H1 (cell line): ENCODE measurements at regions not wholly inside any gene's neighbourhood (a gene's known extent, or its start where the extent isn't known, plus 50 kb on each side); places are given as distances from the start of the nearest gene placed in this dataset.
A peak's percentile ranks its signal among the peaks of the same experiment; 100 is the strongest.

Source experiments
- CTCF ChIA-PET: fragments of 300-600 bp; sonication (Branson Sonifier 250); formaldehyde crosslinking; loops from one replicate; lab custom pipeline; 2021; ENCODE audit not compliant: partially characterized antibody; lab: Charles Lee
- POLR2A ChIA-PET: fragments of 300-600 bp; sonication (Branson Sonifier 250); formaldehyde crosslinking; loops from one replicate; lab custom pipeline; 2021; ENCODE audit warnings: inconsistent platforms; ENCODE audit not compliant: partially characterized antibody; lab: Charles Lee
- DNase-seq, 2 experiments: peaks; one replicate each; pipeline versions ENCODE4 v3.0.0 to v3.0.0-alpha.2; 2010 to 2022; ENCODE audit warnings: low spot score in 2 of 2, low read depth in 1 of 2, mixed read lengths in 1 of 2
- FAIRE-seq: peaks from 2 replicates; lab custom pipeline; 2011; peaks lifted over from hg19 to GRCh38; lab: Jason Lieb, UNC
- H2AFZ ChIP-seq: 2 replicates; pipeline ENCODE4 v1.8.1; 2012; ENCODE audit warnings: low read length, inconsistent platforms
- H2AK5ac ChIP-seq: 2 replicates; pipeline ENCODE4 v1.6.1; 2013; ENCODE audit warnings: low read depth, low read length
- H2BK120ac ChIP-seq: replicated peaks from 2 replicates; pipeline ENCODE3; 2013; ENCODE audit warnings: low read depth, low read length, inconsistent platforms
- H2BK12ac ChIP-seq: 2 replicates; pipeline ENCODE4 v1.6.1; 2013; ENCODE audit warnings: low read depth, low read length
- H2BK15ac ChIP-seq: 2 replicates; pipeline ENCODE4 v1.6.1; 2013; ENCODE audit warnings: low read length
- H2BK20ac ChIP-seq: 2 replicates; pipeline ENCODE4 v1.6.1; 2013; ENCODE audit warnings: low read length
- H2BK5ac ChIP-seq: 2 replicates; pipeline ENCODE4 v1.6.1; 2013; ENCODE audit warnings: low read depth, low read length
- H3K14ac ChIP-seq: 2 replicates; pipeline ENCODE4 v1.6.1; 2013; ENCODE audit warnings: inconsistent platforms; ENCODE audit not compliant: insufficient read length
- H3K18ac ChIP-seq: 2 replicates; pipeline ENCODE4 v1.6.1; 2013; ENCODE audit warnings: low read length; ENCODE audit errors: extremely low read depth
- H3K23ac ChIP-seq: 2 replicates; pipeline ENCODE4 v1.6.1; 2013; ENCODE audit warnings: inconsistent platforms; ENCODE audit not compliant: insufficient read length
- H3K23me2 ChIP-seq: 2 replicates; pipeline ENCODE4 v1.6.1; 2013; ENCODE audit warnings: low read depth, low read length
- H3K27ac ChIP-seq: 2 replicates; pipeline ENCODE4 v1.6.1; 2011; ENCODE audit warnings: low read depth, low read length, inconsistent platforms
- H3K27me3 ChIP-seq, 4 experiments: replicated peaks in 1 of 4; 1 replicate in 1 of 4; 2 replicates in 3 of 4; pipeline versions ENCODE4 v1.6.1 to v1.8.1; 2011 to 2013; ENCODE audit warnings: low read length in 3 of 4, mild to moderate bottlenecking in 3 of 4, inconsistent platforms in 2 of 4, mixed read lengths in 2 of 4, moderate library complexity in 1 of 4; ENCODE audit not compliant: control insufficient read depth in 3 of 4, insufficient read depth in 3 of 4; ENCODE audit errors: extremely low read depth in 1 of 4
- H3K36me3 ChIP-seq, 4 experiments: 2 replicates each; pipeline versions ENCODE4 v1.6.1 to v1.8.1; 2011 to 2013; ENCODE audit warnings: mild to moderate bottlenecking in 4 of 4, low read length in 3 of 4, moderate library complexity in 2 of 4, control low read depth in 1 of 4, inconsistent platforms in 1 of 4; ENCODE audit not compliant: insufficient read depth in 4 of 4, control insufficient read depth in 2 of 4
- H3K4ac ChIP-seq: replicated peaks from 2 replicates; pipeline ENCODE3; 2013; ENCODE audit warnings: low read length, low read depth, mixed read lengths, inconsistent platforms; ENCODE audit not compliant: insufficient read length
- H3K4me1 ChIP-seq, 4 experiments: replicated peaks in 1 of 4; 1 replicate in 1 of 4; 2 replicates in 3 of 4; pipeline versions ENCODE4 v1.6.1 to v1.8.1; 2011 to 2013; ENCODE audit warnings: low read length in 3 of 4, inconsistent platforms in 2 of 4, mixed read lengths in 1 of 4; ENCODE audit not compliant: insufficient read depth in 4 of 4, control insufficient read depth in 3 of 4
- H3K4me2 ChIP-seq, 2 experiments: 2 replicates each; pipeline versions ENCODE4 v1.6.1 to v1.8.1; 2011 to 2013; ENCODE audit warnings: low read depth in 2 of 2, low read length in 2 of 2, control low read depth in 1 of 2, inconsistent platforms in 1 of 2, mild to moderate bottlenecking in 1 of 2; ENCODE audit not compliant: insufficient read depth in 1 of 2
- H3K4me3 ChIP-seq, 4 experiments: fragments of 200-600, 300-600 bp in 1 of 4; sonication (generic), shearing (Covaris generic), sonication (Bioruptor Twin) in 1 of 4; 2 replicates each; pipeline versions ENCODE4 v1.5.1 to v1.8.1; 2011 to 2016; ENCODE audit warnings: low read length in 4 of 4, low read depth in 3 of 4, control low read depth in 2 of 4, inconsistent platforms in 2 of 4, mild to moderate bottlenecking in 2 of 4, mixed read lengths in 1 of 4, moderate library complexity in 1 of 4; ENCODE audit not compliant: insufficient read depth in 2 of 4; ENCODE audit errors: extremely low read depth in 1 of 4
- H3K56ac ChIP-seq: replicated peaks from 2 replicates; pipeline ENCODE3; 2013; ENCODE audit warnings: low read depth, mild to moderate bottlenecking, mixed read lengths, low read length, inconsistent platforms; ENCODE audit not compliant: insufficient read length
- H3K79me1 ChIP-seq: 2 replicates; pipeline ENCODE4 v1.6.1; 2013; ENCODE audit warnings: low read depth, low read length, control low read depth
- H3K79me2 ChIP-seq, 2 experiments: 2 replicates each; pipeline versions ENCODE4 v1.6.1 to v1.8.1; 2012 to 2013; ENCODE audit warnings: low read length in 2 of 2, mild to moderate bottlenecking in 2 of 2, inconsistent platforms in 1 of 2; ENCODE audit not compliant: insufficient read depth in 2 of 2, control insufficient read depth in 1 of 2
- H3K9ac ChIP-seq, 4 experiments: replicated peaks in 1 of 4; 1 replicate in 1 of 4; 2 replicates in 3 of 4; pipeline versions ENCODE4 v1.6.1 to v1.8.1; 2011 to 2013; ENCODE audit warnings: low read depth in 3 of 4, low read length in 3 of 4, control low read depth in 2 of 4, mild to moderate bottlenecking in 2 of 4, moderate library complexity in 2 of 4, inconsistent platforms in 1 of 4; ENCODE audit errors: extremely low read depth in 1 of 4
- H3K9me3 ChIP-seq, 2 experiments: 2 replicates each; pipeline versions ENCODE4 v1.6.1 to v1.8.1; 2012 to 2013; ENCODE audit warnings: mild to moderate bottlenecking in 2 of 2, moderate library complexity in 2 of 2, control low read depth in 1 of 2, inconsistent platforms in 1 of 2, low read depth in 1 of 2, low read length in 1 of 2, mixed read lengths in 1 of 2; ENCODE audit not compliant: insufficient read depth in 2 of 2
- H4K20me1 ChIP-seq, 2 experiments: replicated peaks in 1 of 2; 2 replicates each; pipeline versions ENCODE3 to v1.8.1; 2011 to 2013; ENCODE audit warnings: inconsistent platforms in 2 of 2, low read length in 2 of 2, mild to moderate bottlenecking in 1 of 2; ENCODE audit not compliant: insufficient read depth in 2 of 2, control insufficient read depth in 1 of 2
- H4K5ac ChIP-seq: 2 replicates; pipeline ENCODE4 v1.6.1; 2013; ENCODE audit warnings: low read length, low read depth, mixed read lengths, inconsistent platforms; ENCODE audit not compliant: insufficient read length
- H4K8ac ChIP-seq: 2 replicates; pipeline ENCODE4 v1.8.0; 2013; ENCODE audit warnings: mild to moderate bottlenecking, moderate library complexity, low read length, inconsistent platforms; ENCODE audit not compliant: insufficient read depth; ENCODE audit errors: extremely low read depth
- H4K91ac ChIP-seq: replicated peaks from 2 replicates; pipeline ENCODE3; 2013; ENCODE audit warnings: low read length, mixed read lengths, inconsistent platforms; ENCODE audit not compliant: insufficient read length
- BRCA1 ChIP-seq: IDR thresholded peaks from 2 replicates; pipeline ENCODE4 v1.6.1; 2012; ENCODE audit warnings: low read depth, low read length, improper control_type of control experiment
- NRF1 ChIP-seq: IDR thresholded peaks from 2 replicates; pipeline ENCODE4 v1.6.1; 2011; ENCODE audit warnings: mild to moderate bottlenecking, low read depth, low read length, improper control_type of control experiment
- RAD21 ChIP-seq, 2 experiments: IDR thresholded peaks in 1 of 2; conservative IDR thresholded peaks in 1 of 2; 2 replicates each; pipeline ENCODE4 v1.6.1; 2011; ENCODE audit warnings: low read depth in 2 of 2, low read length in 2 of 2, improper control_type of control experiment in 1 of 2, inconsistent platforms in 1 of 2, mild to moderate bottlenecking in 1 of 2, moderate library complexity in 1 of 2
- TBP ChIP-seq: IDR thresholded peaks from 2 replicates; pipeline ENCODE4 v1.6.1; 2011; ENCODE audit warnings: low read depth, low read length, improper control_type of control experiment
- WGBS, 2 experiments: shearing (Covaris generic) in 1 of 2; methylation state at CpG; one replicate each; pipeline versions ENCODE4 v1.1.6 to v1.1.7; 2013 to 2015; ENCODE audit warnings: low lambda C conversion rate in 2 of 2, mixed read lengths in 2 of 2, inconsistent platforms in 1 of 2, low coverage in 1 of 2, missing lambda C conversion rate in 1 of 2; ENCODE audit not compliant: insufficient replicate concordance in 2 of 2, insufficient coverage in 1 of 2, insufficient read length in 1 of 2; ENCODE audit errors: extremely low coverage in 1 of 2, missing lambda C conversion rate in 1 of 2; 5-methylcytosine and 5-hydroxymethylcytosine counted together

- DNase-seq: no peak
- Histone ChIP-seq H2BK5ac (peak overlapping the region; percentile 21; the same call in 1 of the 2 replicates), H3K4me2 (no peak overlapping the region), H3K56ac (peak overlapping the region; percentile 20), H3K14ac (no peak overlapping the region), H4K5ac (no peak overlapping the region), H2BK20ac (peak overlapping the region; percentile 97; the same call in 1 of the 2 replicates), H3K36me3 (no peaks in the 10 kb centered on the region), H3K79me1 (no peaks in the 10 kb centered on the region), H3K4me1 (peaks cover 0 to 15% (median 4%) of the 10 kb centered on the region in 4 experiments; a peak in 6 of 7 replicates), H4K20me1 (no peaks in the 10 kb centered on the region), H4K8ac (no peak overlapping the region), H3K9ac (no peak overlapping the region), H3K4ac (peak overlapping the region; percentile 47), H3K23ac (no peak overlapping the region), H3K79me2 (no peaks in the 10 kb centered on the region), H3K27me3 (no peaks in the 10 kb centered on the region), H2BK12ac (peak overlapping the region; percentile 86), H2AFZ (peak overlapping the region; percentile 71; the same call in 1 of the 2 replicates), H2BK15ac (no peak overlapping the region), H4K91ac (peak overlapping the region; percentile 47), H3K4me3 (no peak overlapping the region), H3K9me3 (no peaks in the 10 kb centered on the region), H3K23me2 (no peaks in the 10 kb centered on the region), H2BK120ac (peak overlapping the region; percentile 76), H3K27ac (no peak overlapping the region), H2AK5ac (peak overlapping the region; percentile 29; the same call in 1 of the 2 replicates), H3K18ac (peak overlapping the region; percentile 64; the same call in 1 of the 2 replicates)
- WGBS, 2 experiments: 90% methylated on average over 4 of the region's 4 CpGs; no CpG with 5 or more reads in 1 of the 2 experiments
- ChIA-PET POLR2A (interaction anchor here (0.6 kb wide), 1 partner anchor 9 kb away, joined by 3 read pairs; no protein-coding TSS in a partner anchor), CTCF (interaction anchor here (0.9 to 6.7 kb wide), 4 partner anchors 9 to 206 kb away, joined by 3 to 50 read pairs (median 3); no protein-coding TSS in a partner anchor)
- TF ChIP-seq RAD21 (IDR thresholded peaks at IDR 0.05 in 1 of 2, conservative IDR thresholded peaks at IDR 0.05 in 1 of 2; ENCODE audit: low read depth in 2 of 2, low read length in 2 of 2) (no peak), NRF1 (no peak), TBP (no peak), BRCA1 (no peak)
- no peak for FAIRE-seq
These were observed 51.1 kb upstream of the KDR start for GRCh38 chr4:55176497-55176896.
